Stomach (tissue), 4 donors: ENCODE measurements at regions not wholly inside any gene's neighbourhood (a gene's known extent, or its start where the extent isn't known, plus 50 kb on each side); places are given as distances from the start of the nearest gene placed in this dataset.

Experiments used
- EP300 ChIP-seq: sonication (generic); formaldehyde crosslinking; IDR thresholded peaks from one replicate; pipeline ENCODE4 v1.6.1; 2017; ENCODE audit warnings: antibody characterized with exemption
- POLR2A ChIP-seq, 4 donors: fragments of 450-650 bp; IDR thresholded peaks; one replicate each; pipeline ENCODE4 v1.6.1; 2016; ENCODE audit warnings: antibody characterized with exemption in 4 of 4, control low read depth in 2 of 4, mild to moderate bottlenecking in 1 of 4, moderate library complexity in 1 of 4
- POLR2AphosphoS5 ChIP-seq, 3 donors: sonication (generic); formaldehyde crosslinking; IDR thresholded peaks; one replicate each; pipeline ENCODE4 v1.6.1; 2016; ENCODE audit warnings: antibody characterized with exemption in 3 of 3
- TF ChIP-seq, protein P1 (sequence below), 7 experiments: fragments of 450-650 bp in 4 of 7; fragments of 200-600 bp in 3 of 7; sonication (generic) in 3 of 7; IDR thresholded peaks; one replicate each; pipeline ENCODE4 v1.5.1; 2016 to 2019; ENCODE audit warnings: antibody characterized with exemption in 7 of 7, control low read depth in 2 of 7, mild to moderate bottlenecking in 1 of 7

DNA sequence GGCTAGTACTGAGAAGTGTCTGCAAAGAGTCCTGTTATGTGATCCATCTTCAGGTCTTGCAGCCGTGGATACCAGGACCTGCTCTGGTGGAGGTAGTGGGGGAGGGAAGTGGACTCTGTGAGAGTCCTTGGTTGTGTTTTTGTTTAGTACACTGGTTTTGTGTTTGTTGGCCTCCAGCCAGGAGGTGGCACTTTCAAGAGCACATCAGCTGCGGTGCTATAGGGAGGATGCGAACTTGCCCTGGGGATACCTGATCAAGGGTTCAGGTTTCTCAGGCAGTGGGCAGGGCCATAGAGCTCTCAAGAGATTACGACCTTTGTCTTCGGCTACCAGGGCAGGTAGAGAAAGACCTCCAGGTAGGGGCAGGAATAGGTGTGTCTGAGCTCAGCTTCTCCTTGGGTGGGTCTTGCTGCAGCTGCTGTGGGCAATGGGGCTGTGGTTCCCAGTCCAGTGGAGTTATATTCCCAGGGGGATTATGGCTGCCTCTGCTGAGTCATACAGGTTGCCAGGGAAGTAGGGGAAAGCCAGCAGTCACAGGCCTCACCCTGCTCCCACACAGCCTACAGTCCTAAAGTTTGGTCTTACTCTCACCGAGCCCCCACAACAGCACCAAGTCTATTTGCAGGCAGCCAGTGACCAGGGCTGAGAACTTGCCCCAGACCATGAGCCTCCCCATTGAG lies 132.8 kb upstream of the NPHP3 start:
- TF ChIP-seq, protein P1, sequence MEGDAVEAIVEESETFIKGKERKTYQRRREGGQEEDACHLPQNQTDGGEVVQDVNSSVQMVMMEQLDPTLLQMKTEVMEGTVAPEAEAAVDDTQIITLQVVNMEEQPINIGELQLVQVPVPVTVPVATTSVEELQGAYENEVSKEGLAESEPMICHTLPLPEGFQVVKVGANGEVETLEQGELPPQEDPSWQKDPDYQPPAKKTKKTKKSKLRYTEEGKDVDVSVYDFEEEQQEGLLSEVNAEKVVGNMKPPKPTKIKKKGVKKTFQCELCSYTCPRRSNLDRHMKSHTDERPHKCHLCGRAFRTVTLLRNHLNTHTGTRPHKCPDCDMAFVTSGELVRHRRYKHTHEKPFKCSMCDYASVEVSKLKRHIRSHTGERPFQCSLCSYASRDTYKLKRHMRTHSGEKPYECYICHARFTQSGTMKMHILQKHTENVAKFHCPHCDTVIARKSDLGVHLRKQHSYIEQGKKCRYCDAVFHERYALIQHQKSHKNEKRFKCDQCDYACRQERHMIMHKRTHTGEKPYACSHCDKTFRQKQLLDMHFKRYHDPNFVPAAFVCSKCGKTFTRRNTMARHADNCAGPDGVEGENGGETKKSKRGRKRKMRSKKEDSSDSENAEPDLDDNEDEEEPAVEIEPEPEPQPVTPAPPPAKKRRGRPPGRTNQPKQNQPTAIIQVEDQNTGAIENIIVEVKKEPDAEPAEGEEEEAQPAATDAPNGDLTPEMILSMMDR (IDR thresholded peaks at IDR 0.05), result no peak
- TF ChIP-seq POLR2A (IDR thresholded peaks at IDR 0.05), result no peak
- TF ChIP-seq POLR2AphosphoS5 (IDR thresholded peaks at IDR 0.05), result no peak
- no peak for TF ChIP-seq EP300
